ENCODE measurements at regions not wholly inside any gene's neighbourhood (a gene's known extent, or its start where the extent isn't known, plus 50 kb on each side); places are given as distances from the start of the nearest gene placed in this dataset.
A peak's percentile ranks its signal among the peaks of the same experiment; 100 is the strongest.
"Not testable (repeated sequence)": the region's sequence is repeated elsewhere in the genome, so short reads cannot be mapped to it uniquely, and the experiment has no call there.

DNA sequence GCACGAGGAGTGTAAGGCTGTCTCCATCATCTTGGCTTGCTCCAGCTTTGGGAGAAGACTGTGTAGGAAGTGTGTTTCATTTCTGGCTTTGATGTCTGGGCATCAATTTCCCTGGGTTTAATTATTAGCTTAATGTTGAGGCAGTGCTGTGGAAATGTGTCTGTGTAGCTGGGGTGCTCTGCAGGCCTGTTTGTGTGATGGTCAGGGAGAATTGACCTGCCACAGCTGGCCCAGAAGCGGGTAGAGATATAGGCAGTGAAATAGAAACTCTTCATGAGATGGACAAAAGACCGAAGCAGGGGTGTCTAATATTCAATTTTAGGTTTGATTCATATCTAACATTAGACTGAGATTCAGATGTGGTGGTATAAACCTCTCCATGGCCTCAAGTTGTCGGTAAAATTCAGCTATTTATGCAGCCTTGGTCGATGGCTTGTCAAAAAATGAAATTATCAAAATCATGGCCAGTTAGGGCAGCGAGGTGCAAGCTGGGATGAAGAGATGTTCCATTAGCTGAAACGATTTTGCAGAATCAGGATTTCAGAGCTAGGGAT, 95.3 kb upstream of the SNX9 start:
- no peak for DNase-seq

DNA sequence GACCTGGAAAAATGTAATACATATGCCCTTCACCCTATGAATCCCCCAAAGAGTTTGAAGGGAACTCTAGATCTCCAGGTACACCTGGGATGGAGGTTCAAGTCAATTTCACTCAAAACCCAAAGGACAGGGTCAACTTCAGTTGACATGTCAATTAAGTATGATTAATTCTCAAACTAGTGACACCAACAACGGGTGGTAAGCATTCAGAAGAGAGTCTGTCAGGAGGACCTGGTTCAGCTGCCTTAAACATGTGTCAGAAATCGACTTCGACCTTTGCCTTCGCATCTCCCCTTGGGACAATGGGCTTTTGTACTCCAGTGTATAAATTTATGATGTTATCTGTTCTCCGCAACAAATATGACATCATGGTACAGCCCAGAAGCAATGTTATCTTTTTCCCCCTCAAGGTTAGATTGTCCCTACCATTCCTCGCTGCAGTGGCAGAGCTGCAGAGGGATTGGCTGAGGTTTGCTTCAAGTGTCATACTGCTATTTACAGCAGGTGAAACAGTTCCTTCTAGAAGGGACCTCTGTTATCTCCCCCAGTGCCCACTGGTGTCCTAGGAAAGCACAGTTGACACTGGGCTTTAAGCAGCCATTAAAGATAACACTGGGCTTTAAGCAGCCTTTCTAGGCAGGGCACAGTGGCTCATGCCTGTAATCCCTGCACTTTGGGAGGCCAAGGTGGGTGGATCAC, 94.7 kb upstream of the SNX9 start:
- no peak for DNase-seq

DNA sequence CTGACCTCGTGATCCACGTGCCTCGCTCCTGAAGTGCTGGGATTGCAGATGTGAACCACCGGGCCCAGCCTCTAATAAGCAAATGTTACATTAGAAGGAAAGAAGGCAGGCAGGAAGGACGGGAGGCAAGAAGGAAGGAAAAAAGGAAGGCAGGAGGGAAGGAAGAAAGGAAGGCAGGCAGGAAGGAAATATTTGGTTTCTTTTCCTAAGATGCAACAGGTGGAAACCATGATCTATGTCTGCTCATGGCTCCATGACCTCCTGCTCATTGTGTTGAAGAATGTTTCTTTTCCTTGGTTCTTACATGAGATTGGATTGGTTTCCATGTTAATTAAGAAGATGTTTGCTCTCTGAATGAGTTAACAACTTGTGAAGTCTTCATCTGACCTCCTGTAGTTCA, 91.8 kb upstream of the SNX9 start:
- peak; percentile 17 for DNase-seq

DNA sequence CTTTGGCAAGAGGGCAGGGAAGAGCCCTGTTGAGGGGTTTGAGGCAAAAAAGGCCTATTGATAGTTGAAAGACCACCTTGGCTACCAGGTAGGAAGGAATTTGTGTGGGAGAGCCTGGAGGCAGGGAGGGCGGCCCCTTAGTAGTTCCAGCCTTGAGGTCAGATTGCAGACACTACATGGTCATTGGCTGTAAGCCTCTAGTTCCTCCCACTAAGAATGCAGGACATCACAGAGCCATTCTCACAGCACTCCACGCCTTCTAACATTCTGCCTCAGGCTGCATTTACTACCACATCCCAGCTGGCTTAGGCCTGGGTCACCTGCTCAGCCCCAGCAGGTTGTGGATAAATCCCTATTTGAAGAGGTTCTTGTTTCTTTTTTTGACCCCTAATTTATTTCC, 91.0 kb upstream of the SNX9 start:
- peak; percentile 77 for DNase-seq

DNA sequence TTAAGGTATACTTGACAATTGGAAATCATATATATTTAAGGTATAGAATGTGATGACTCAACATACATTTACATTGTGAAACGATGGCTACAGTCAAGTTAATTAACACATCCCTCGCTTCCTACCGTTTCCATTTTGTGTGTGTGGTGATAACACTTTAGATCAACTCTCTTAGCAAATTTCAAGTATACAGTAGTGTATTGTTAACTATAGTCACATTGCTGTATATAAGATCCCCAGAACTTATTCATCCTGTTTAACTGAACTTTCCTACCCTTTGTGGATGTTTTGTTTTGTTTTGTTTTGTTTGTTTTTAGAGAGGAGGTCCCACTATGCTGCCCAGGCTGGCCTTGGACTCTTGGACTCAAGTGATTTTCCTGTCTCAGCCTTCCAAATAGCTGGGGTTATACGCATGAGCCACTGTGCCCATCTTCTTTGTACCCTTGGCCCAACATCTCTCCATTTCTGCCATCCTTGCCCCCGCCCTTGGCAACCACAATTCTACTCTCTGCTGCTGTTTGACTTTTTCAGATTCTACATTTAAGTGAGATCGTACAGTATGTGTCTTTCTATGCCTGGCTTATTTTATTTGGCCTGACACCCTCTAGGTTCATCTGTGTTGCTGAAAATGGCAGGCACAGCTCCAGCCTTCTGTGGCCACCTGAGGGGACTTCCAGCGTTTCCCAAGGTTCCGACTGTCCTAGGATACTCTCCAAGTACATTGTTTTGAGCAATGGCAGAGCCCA, 90.5 kb upstream of the SNX9 start:
- no peak for DNase-seq

DNA sequence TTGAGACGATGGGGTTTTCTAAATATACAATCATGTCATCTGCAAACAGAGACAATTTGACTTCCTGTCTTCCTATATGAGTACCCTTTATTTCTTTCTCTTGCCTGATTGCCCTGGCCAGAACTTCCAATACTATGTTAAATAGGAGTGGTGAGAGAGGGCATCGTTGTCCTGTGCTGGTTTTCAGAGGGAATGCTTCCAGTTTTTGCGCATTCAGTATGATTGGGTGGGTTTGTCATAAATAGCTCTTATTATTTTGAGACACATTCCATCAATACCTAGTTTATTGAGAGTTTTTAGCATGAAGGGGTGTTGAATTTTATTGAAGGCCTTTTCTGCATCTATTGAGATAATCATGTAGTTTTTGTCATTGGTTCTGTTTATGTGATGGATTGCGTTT, 86.5 kb upstream of the SNX9 start:
- not testable (repeated sequence) for DNase-seq

DNA sequence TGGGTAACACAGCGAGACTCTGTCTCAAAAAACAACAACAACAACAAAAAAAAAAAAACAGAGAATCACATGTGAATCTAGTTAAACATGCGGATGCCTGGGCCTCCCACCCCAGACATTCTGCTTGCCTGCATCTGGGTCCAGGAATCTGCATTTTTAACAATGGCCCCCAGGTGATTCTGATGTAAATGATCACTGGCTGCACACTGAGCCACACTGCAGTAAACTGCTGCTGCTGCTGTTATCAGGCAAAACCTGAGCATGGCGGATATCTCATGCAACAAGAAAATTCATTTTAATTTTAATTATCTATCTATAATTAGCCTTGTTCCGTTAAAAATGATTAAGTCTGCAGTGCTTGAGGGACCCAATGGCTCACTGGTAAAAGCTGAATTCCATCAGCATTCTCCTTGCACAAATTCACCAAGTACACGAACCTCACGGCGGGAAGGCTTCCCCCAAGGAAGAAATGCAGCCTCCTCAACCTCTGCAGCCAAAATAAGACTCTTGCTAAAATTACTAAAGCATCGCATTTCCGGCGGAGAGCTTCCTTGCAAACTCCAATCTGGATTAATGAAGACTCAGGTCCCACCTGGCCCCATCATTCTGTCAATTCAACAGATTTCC, 81.6 kb upstream of the SNX9 start:
- DNase-seq = no peak

DNA sequence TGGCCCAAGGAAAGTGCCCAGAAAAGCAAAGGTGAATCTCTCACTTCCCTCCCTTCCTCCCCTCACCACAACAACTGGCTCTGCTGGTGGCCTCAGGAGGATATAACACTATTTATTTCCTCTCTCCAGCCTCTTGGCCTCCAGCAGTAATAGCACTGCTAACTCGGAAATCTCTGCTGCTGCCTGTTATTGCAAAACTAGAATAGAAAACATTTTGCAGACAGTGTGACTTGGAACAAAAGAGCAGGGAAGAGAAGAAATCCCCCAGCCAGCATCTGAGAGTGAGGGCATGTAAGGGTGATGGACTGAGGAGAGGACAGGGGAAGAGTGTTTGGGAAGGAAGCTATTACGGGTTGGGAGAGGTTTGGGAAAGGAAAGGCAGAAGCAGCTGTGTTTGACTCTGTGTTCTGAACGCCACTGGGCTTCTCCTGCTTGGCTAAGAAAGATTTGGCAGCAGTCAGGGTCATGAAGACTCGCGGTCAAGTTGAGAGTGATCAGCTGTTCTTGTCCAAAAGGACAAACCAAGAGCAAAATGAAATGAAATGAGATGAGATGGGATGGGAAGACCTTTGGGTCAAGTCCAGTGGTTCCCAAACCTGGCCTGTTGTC, 81.0 kb upstream of the SNX9 start:
- peak; percentile 42 for DNase-seq

DNA sequence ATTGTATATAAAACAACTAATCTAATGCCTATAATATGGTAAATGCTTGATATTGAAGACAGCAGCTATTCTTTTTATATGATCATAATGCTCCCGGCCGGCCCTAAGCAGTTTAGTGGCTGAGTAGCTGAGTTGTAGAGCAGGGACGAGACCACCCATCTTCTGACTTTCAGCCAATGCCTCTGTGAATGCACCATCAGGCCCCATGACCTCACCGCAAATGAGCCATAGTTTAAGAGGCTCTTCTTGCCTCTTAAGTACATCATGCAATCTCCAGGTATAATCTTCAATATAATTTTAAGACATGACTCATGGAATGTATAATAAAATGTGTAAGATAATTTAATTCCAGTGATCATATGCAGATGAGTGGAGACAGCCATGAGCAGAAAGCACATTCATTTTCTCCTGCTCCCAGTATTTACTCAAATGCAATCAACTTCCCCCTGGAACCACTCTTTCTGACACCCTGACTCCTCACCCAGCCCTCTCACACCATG, 78.9 kb upstream of the SNX9 start:
- DNase-seq = no peak

DNA sequence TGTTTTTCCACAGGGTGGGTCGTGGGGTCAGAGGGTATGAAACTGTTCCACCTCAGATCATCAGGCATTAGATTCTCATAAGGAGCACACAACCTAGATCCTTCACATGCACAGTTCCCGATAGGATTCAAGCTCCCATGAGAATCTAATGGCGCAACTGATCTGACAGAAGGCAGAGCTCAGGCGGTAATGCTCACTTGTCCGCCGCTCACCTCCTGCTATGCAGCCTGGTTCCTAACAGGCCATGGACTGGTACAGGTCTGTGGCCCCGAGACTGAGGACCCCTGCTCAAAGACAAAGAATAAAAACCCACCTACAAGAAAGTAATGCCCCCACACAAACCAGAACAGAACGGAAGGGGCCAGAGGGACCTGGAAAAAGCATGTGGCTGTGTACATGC, 76.1 kb upstream of the SNX9 start:
- DNase-seq = no peak

DNA sequence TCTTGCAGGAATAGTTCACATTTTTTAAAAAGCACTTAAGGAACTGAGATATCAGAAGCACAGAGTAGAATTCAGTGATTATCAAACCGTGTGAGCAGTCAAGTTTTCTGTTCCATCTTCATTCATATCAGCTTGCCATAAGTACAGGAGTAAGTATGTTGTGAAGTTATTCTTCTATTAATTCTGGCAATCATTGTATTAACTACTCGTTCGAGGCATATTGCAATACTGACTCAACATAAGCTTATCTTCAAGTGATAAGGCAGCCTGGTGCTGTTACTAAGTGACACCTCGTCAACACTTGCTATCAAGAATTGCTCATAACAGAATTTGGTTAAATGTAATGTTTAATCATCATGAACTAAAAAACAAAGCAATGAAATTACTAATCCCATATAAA, 75.7 kb upstream of the SNX9 start:
- DNase-seq = no peak

DNA sequence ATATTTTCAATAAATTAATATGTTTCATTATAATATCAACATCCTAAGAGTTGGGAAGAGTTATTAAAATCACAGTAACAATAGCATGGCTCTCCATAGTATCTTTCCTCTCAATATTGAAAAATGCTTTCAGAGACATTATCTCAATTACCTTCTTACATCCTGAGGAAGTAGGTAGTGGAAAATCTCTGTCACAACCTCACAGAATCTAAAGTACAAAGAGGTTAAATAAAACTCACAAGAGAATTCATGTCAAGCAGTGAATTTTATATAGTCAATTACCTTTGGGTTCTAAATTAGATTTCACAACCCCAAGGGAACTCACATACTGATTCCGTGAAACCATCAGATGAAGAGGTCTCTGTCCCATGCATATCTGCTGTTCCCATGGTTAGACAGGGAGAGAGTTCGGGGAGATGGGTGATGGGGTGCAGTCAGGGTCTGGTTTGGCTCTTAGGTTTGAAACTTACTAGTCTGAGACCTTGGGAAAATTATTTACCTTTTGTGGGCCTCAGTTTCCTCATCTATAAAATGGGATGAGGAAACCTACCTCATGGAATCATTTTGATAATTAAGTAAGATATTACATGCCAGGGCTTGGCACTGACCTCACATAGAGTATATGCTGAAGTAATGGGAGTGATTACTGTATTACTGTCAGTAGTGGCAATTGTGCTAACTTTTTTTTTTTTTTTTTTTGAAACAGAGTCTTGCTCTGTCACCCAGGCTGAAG, 74.0 kb upstream of the SNX9 start:
- no peak for DNase-seq

DNA sequence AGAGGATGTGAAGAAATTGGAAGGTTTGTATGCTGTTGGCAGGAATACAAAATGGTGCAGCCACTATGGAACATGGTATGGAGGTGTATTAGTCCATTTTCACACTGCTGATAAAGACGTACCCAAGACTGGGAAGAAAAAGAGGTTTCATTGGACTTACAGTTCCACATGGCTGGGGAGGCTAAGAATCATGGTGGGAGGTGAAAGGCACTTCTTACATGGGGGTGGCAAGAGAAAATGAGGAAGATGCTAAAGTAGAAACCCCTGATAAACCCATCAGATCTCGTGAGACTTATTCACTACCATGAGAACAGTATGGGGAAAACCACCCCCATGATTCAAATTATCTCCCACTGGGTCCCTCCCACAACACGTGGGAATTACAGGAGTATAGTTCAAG, 72.1 kb upstream of the SNX9 start:
- not testable (repeated sequence) for DNase-seq

DNA sequence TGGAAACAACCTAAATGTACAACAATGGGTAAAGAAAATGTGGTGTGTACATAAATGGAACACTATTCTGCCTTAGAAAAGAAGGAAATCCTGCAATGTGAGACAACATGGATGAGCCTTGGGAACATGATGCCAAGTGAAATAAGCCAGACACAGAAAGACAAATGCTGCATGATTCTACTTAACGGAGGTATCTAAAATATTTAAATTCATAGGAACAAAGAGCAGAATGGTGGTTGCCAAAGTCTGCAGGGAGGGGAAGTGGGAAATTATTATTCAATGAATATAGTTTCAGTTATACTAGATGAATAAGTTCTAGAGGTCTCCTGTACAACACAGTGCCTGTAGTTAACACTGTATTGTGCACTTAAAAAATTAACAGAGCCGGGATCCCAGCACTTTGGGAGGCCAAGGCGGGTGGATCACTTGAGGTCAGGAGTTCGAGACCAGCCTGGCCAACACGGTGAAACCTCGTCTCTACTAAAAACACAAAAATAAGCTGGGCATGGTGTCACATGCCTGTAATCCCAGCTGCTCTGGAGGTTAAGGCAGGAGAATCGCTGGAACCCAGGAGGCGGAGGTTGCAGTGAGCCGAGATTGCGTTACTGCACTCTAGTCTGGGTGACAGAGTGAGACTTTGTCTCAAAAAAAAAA, 71.4 kb upstream of the SNX9 start:
- DNase-seq = no peak

DNA sequence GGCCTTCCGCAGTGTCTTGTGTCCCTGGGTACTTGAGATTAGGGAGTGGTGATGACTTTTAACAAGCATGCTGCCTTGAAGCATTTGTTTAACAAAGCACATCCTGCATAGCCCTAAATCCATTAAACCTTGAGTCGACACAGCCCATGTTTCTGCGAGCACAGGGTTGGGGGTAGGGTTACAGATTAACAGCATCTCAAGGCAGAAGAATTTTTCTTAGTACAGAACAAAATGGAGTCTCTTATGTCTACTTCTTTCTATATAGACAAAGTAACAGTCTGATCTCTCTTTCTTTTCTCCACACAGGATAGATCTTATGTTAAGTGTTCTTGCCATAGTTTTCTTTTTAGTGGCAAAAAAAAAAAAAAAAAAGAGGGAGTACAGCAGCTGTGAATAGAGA, 70.2 kb upstream of the SNX9 start:
- not testable (repeated sequence) for DNase-seq

DNA sequence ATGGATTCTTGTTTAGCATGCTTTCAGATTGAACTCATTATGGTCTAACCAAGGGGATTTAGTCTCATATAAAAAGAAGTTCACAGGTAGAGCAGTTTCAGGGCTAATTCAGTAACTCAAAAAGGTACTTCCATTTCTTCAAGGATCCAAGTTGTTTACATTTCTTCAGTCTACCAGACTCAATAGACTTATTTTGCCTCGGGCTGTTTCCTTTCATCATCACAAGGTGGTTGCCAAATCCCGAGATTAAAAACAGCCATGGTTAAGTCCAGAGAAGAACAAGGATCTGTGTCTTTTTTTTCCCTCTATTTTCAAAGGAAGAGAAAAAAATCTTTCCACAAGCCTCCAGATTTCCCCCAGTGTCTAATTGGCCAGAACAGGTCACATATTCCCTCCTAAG, 69.8 kb upstream of the SNX9 start:
- no peak for DNase-seq

DNA sequence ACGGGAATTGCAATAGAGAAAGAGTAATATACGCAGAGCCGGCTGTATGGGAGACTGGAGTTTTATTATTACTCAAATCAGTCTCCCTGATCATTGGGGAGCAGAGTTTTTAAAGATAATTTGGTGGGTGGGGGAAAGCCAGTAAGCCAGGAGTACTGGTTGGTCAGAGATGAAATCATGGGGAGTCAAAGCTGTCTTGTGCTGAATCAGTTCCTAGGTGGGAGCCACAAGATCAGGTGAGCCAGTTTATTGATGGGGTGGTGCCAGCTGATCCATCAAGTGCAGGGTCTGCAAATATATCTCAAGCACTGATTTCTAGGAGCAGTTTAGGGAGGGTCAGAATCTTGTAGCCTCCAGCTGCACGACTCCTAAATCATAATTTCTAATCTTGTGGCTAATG, 69.2 kb upstream of the SNX9 start:
- not testable (repeated sequence) for DNase-seq

DNA sequence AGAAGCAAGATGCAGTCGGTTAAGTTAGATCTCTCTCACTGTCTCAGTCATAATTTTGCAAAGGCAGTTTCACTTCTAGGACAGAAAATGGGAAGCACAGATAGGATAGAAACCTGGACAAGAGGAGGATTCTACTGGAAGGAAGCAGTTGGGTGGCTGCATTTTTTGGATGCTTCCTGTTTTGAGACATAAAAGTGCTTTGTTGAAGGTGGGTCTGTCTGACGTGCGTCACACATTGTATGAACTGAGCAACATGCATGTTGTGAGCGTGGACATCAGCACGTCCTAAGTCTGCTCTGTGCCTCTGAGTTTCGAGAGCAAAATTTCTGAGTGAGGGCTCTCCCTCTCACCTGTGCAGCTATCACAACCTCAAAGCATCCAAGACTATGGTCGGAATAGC, 68.7 kb upstream of the SNX9 start:
- DNase-seq = no peak

DNA sequence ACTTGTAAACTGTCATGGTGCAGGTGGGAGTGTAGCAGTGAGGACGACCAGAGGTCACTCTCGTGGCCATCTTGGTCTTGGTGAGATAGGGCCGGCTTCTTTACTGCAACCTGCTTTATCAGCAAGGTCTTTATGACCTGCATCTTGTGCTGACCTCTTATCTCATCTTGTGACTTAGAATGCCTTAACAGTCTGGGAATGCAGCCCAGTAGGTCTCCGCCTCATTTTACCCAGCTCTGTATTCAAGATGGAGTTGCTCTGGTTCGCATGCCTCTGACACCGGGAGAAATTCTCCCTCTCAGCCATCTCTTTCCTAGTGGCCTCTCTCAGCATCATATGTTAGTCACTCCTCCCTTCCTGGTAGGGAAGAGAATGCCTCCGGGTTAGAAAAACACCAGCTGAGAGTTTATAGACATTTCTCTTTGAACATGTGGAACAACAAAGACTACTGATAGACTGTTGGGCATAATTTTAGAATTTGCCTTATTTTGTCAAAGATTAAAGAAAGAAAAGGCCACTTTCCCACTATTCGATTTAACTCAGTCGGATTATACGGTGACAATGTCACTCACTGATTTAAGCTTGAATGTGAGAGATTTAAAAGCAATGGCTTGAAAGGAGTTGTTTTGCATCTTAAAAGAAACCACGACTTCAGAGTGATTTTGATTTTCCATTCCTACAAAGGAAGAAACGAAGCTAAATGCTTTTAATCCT, 67.9 kb upstream of the SNX9 start:
- no peak for DNase-seq

DNA sequence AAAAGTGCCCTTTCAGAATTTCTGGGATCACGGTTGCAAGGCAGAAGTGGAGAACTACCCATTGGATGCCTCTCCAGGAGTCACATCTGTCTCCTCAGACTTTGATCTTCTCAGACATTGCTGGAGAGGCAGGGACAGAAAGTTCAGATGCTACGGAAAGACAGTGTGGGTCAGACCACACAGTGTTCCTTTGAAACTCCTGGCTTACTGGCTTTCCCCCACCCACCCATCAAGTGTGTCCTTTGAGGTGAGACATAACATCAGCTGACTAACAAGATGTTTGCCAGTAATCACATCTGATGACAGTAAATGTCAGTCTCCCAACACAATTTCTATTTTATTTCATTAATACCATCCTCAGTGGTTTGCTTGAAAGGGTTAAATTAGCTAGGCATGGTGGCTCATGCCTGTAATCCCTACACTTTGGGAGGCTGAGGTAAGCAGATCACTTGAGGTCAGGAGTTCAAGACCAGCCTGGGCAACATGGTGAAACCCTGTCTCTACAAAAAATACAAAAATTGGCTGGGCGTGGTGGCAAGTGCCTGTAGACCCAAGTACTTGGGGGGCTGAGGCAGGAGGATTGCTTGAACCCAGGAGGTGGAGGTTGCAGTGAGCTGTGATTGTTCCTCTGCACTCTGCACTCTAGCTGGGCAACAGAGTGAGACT, 67.2 kb upstream of the SNX9 start:
- DNase-seq = no peak
